ENCODE measurements at regions not wholly inside any gene's neighbourhood (a gene's known extent, or its start where the extent isn't known, plus 50 kb on each side); places are given as distances from the start of the nearest gene placed in this dataset.

DNA sequence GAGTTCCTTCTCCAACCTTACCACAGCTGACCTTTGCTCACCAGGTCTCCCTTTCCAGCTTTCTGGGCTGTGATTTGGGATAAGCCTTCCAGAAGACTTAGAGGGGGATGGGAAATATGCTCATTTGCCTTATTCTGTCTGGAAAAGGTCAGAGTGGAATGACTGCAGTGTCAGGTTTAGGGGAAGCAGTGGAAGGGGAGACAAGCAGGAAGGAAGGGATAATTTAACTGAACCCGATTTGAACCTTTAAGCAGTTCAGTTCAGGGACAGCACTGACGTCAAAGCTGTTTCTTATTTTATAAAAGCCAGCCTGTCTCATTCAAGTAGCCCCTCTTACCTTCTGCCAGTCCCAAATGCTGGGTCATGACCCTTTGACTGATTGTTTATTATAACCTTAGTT is 418.4 kb upstream of the RARB start:
- no peak for DNase-seq
- Histone ChIP-seq H3K36me3 (no peaks in the 10 kb centered on the region), H3K27me3 (peaks cover 0 to 9% (median 0%) of the 10 kb centered on the region in 4 donors), H3K9me3 (no peaks in the 10 kb centered on the region), H3K4me1 (peaks cover 7 to 28% (median 9%) of the 10 kb centered on the region in 3 donors), H3K27ac (no peak overlapping the region), H3K4me3 (no peak overlapping the region)
- 65 to 76% methylated on average over 2 of the region's 2 CpGs for WGBS, 2 donors
- TF ChIP-seq CTCF (IDR thresholded peaks at IDR 0.05) (no peak), POLR2A (IDR thresholded peaks at IDR 0.05) (no peak)
- intact Hi-C loops (cut with DNase I) = loop anchor here (10.0 kb wide), 1 partner anchor 585 kb away; no protein-coding TSS in a partner anchor

GRCh38 chr3:25015599-25015998 is 412.5 kb upstream of the RARB start:
- Histone ChIP-seq H3K27me3 (peaks cover 0 to 9% (median 0%) of the 10 kb centered on the region in 4 donors), H3K36me3 (no peaks in the 10 kb centered on the region), H3K9me3 (no peaks in the 10 kb centered on the region), H3K4me1 (peaks cover 0 to 11% (median 0%) of the 10 kb centered on the region in 3 donors), H3K4me3 (no peak overlapping the region), H3K27ac (no peak overlapping the region)
- intact Hi-C loops (cut with DNase I) = loop anchor here (10.0 kb wide), 1 partner anchor 579 kb away; no protein-coding TSS in a partner anchor
- DNase-seq = no peak
- TF ChIP-seq CTCF (IDR thresholded peaks at IDR 0.05) (no peak), POLR2A (IDR thresholded peaks at IDR 0.05) (no peak)

DNA sequence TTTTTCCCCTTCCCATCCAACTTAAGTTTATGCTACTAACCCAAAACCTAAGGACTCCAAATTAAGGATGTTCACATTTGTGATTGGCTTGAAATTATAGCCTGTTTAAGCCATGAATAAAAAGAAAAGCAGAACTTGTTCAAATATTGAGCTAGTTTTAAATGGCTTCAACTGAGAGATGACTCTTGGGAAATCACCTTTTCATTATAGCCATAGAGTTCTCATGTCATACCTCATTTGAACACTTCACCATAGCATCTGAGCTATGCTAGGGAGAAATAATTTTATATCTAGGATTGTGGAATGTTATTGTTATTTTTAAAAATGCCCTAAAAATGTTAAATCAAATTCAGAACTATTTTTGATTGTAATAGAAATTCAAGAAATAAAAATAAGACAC is 409.2 kb upstream of the RARB start:
- H3K9me3 ChIP-seq = no peaks in the 10 kb centered on the region
- peaks cover 0 to 11% (median 0%) of the 10 kb centered on the region in 3 donors for H3K4me1 ChIP-seq
- H3K36me3 ChIP-seq = no peaks in the 10 kb centered on the region
- no peak for DNase-seq
- TF ChIP-seq POLR2A (IDR thresholded peaks at IDR 0.05) (no peak), CTCF (IDR thresholded peaks at IDR 0.05) (no peak)
- H3K27me3 ChIP-seq = no peaks in the 10 kb centered on the region
- no peak overlapping the region for H3K27ac ChIP-seq
- intact Hi-C loops (cut with DNase I) = loop anchor here (10.0 kb wide), 1 partner anchor 576 kb away; no protein-coding TSS in a partner anchor
- H3K4me3 ChIP-seq = no peak overlapping the region

GRCh38 chr3:25019506-25019905 is 408.6 kb upstream of the RARB start:
- no peaks in the 10 kb centered on the region for H3K36me3 ChIP-seq
- H3K27me3 ChIP-seq = no peaks in the 10 kb centered on the region
- no peak overlapping the region for H3K4me3 ChIP-seq
- H3K4me1 ChIP-seq = peaks cover 0 to 11% (median 0%) of the 10 kb centered on the region in 3 donors
- DNase-seq = no peak
- TF ChIP-seq CTCF (IDR thresholded peaks at IDR 0.05) (no peak), POLR2A (IDR thresholded peaks at IDR 0.05) (no peak)
- H3K27ac ChIP-seq = no peak overlapping the region
- WGBS, 2 donors = 56 to 62% methylated on average over 2 of the region's 2 CpGs
- intact Hi-C loops (cut with DNase I) = loop anchor here (10.0 kb wide), 1 partner anchor 575 kb away; no protein-coding TSS in a partner anchor
- H3K9me3 ChIP-seq = no peaks in the 10 kb centered on the region

DNA sequence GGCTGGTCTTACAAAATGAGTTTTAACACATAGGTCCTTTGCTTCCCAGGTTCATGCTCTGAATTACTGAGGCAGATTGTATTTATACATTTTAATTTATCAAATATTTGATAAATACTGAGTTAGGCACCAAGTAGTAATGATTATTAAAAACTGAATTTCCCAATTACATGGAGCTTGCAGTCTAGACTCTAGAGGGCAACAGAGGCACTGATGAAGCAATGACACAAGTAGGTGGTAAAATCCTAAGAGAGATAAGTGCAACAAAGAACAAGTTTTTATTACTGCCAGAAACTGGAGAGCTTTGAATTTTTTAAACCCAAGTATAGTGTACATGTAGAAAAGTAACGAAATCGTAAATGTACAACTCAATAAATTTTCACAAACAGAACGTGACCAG is 406.2 kb upstream of the RARB start:
- H3K9me3 ChIP-seq = no peaks in the 10 kb centered on the region
- H3K4me3 ChIP-seq = no peak overlapping the region
- H3K36me3 ChIP-seq = no peaks in the 10 kb centered on the region
- WGBS, 2 donors = 73 to 79% methylated on average over 3 of the region's 3 CpGs
- TF ChIP-seq POLR2A (IDR thresholded peaks at IDR 0.05) (no peak), CTCF (IDR thresholded peaks at IDR 0.05) (peak in 4 of 6 experiments; percentile 44 to 60 (median 53))
- no peak overlapping the region for H3K27ac ChIP-seq
- no peaks in the 10 kb centered on the region for H3K4me1 ChIP-seq
- intact Hi-C loops (cut with DNase I) = no loop called here
- H3K27me3 ChIP-seq = no peaks in the 10 kb centered on the region
- DNase-seq = no peak
